ENCODE measurements at regions not wholly inside any gene's neighbourhood (a gene's known extent, or its start where the extent isn't known, plus 50 kb on each side); places are given as distances from the start of the nearest gene placed in this dataset.
A peak's percentile ranks its signal among the peaks of the same experiment; 100 is the strongest.
"Not testable (repeated sequence)": the region's sequence is repeated elsewhere in the genome, so short reads cannot be mapped to it uniquely, and the experiment has no call there.

DNA sequence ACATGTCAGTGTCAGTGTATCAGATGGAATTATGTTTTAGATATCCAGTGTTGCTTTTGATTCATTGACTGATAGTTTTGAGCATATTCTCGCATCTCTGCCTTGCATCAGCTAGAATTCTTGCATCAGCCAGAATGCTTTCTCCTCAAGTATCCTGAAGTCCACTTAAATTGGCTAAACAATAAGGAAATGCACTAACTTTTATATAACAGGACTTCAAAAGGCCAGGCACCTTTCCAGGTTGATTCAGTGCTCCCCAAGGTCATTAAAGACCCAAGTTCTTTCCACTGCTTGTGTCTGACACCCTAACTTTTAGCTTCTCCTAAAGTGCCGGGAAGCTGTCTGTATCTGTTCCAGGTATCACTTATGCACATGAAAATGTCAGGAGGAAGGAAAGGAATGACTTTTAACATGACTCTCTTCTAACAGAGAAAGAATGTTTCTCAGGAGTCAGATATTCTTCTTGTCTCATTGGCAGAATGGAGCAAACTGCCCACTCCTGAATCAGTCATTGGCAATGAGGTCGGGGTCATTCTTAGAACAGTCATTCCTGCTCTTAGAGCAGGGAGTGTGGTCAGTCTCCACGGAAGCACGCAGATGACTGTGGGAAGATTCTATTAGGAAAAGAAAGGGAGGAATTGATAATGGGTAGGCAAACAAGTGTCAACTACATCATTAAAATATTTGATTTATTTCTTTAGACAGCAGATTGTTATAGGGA lies 92.9 kb upstream of the TLL1 start:
- DNase-seq, result no peak

DNA sequence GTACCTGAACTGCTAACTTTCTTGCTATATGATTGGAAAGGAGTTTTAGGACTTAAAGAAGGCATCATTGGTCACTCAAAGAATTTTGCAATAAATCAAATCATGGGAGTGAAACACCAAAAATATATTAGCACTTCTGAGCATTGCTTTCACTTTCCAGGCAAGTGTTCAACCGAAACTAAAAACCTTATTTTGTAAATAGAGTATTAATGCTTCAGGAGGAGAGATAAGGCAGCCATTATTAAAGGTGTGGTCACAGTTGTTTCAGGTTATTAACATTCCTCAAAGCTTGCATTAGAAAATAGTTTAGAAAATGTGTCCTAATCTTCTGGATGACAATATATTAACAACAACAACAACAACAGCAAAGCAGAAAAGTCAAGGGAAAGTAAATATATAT lies 92.3 kb upstream of the TLL1 start:
- DNase-seq, result no peak

DNA sequence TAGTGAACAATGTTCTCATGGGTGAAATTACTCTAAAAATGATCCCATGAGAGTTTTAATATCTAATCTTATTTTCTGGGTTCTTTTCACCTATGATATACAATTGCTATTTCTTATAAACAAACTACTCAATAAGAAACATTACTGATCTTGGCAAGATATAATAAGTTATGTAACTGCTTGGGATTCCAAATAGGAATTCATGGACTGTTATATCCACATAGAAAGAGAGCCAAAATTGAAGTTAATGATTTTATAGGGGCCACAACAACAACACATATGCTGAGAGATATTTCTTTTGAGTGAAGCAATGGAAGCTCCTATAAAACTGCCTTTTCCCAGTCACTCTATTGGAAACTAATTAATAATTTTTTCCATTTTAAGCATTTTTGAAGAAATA lies 90.4 kb upstream of the TLL1 start:
- DNase-seq, result no peak

- DNase-seq, result no peak
Observed at GRCh38 chr4:165783626-165784025, 89.4 kb upstream of the TLL1 start.

- peak; percentile 85 for DNase-seq
Observed at GRCh38 chr4:165784672-165785071, 88.4 kb upstream of the TLL1 start.

DNA sequence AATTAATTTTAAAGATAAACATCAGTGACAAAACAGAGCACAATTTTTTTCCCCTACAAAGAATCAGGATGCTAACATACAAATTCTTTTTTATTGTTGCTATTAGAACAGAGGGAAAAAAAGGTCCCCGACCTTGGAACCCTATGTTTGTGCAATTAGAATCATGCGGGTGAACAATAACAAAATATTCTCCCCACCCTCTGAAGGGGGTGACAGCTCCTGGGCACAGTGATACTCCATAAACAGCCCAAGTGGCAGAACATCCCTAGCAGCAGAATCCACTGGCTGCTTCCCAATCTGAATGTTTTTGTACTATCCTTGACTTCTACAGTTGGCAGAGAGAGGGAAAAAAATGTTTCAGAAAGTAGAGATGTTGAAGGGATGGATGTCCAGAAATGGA lies 87.7 kb upstream of the TLL1 start:
- DNase-seq, result no peak

- no peak for DNase-seq
Observed at GRCh38 chr4:165787516-165788274, 85.3 kb upstream of the TLL1 start.

DNA sequence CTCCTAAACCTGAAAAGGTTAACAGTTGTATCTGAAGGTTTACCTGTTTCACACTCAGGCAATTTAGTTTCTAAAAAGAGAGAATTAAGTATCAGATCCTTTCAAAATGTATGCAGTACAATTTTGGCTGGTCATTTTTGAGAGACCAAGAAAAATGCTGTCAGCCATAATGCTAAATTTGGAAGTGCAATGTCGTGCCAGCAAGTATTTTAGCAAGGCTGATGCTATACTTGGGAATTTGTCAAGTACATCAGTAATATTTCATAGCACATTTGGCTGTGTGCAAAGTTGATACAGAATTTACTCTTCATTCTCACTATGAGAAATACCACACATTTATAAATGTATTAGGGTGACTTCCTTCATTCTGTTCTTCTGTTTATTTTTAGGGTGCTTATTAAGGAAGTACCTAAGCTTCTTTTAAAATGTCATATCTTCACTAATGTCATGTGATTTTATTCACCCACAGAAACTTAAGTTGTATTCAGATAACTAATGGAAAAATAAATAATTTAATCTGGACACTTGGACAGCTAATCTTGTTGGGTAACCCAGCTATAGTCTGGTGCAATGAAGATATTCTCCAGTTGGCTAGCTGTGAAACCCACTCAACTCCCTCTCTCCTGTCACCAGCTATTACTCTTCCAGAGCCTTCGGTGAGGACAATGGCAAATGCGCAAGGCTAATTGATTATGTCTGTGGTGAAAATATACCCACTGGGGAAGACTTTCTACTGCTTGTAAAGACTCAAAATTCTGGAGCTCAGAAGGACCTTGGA lies 84.2 kb upstream of the TLL1 start:
- DNase-seq, result no peak

DNA sequence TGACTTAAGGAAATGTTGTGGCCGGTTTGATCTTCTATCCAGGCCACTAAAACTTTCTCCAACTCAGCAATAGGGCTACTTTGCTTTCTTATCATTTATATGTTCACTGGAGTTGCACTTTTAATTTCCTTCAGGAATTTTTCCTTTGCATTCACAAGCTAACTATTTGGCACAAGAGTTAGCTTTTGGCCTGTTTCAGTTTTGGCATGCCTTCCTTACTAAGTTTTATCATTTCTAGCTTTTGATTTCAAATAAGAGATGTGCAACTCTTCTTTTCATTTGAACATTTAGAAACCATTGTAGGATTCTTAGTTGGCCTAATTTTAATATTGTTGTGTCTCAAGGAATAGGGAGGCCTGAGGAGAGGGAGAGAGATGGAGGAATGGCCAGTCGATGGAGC lies 79.8 kb upstream of the TLL1 start:
- no peak for DNase-seq

DNA sequence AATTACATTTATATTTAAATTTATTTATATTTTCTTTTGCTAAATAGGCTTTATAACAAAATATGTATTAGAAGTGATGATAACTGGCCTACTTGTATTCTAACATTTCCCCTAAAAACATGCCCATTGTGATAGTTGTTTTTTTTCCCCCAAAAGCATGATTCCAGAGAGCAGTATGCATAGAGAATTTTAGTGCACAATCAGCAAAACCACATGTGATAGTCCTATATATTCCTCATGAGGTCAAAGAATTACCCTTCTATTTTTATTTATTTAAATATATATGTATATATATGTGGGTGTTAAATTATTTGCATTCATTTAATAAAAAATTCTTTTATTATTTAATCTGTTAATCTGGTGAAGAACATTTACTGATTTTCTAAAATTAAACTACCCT lies 78.2 kb upstream of the TLL1 start:
- no peak for DNase-seq

- DNase-seq, result no peak
Observed at GRCh38 chr4:165799384-165799815, 73.6 kb upstream of the TLL1 start.

GRCh38 chr4:165802452-165802851 lies 70.6 kb upstream of the TLL1 start:
- DNase-seq, result no peak

DNA sequence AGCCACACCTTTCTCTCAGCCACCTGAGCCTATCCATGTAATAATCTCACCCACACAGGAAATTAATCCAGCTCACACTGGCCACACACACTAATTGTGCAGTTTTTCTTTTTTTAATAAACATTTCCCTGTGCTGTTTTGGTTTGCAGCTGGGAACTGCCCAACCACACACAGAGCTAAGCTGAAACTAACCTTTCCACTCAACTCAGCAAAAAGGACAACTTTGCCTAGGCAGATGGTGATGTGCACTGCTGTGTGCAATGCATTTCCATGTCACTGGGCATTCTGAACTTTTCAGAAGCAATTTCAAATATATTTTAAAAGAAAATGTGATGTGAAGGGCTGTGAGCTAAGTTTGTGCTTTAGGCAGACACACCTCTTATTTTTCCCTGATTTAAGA lies 70.0 kb upstream of the TLL1 start:
- DNase-seq, result no peak

GRCh38 chr4:165805406-165805805 lies 67.6 kb upstream of the TLL1 start:
- no peak for DNase-seq

DNA sequence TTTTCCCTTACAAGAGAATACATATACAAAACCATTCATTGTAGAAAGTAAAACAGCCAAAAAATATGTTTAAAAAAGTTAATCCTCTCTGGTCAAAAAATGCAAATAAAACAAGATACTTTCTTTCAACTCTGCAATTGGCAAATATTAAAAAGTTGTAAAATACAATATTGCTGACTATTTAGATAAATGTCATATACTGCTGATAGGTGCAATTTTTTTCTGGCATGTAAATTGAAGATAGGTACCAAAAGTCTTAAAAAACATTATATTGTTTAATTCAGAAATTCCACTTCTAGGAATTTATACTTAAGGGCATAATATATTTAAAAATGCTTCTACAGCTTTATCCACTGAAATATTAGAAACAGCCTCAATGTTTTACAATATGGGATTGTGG lies 66.4 kb upstream of the TLL1 start:
- no peak for DNase-seq

- DNase-seq, result no peak
Observed at GRCh38 chr4:165810726-165811125, 62.3 kb upstream of the TLL1 start.

DNA sequence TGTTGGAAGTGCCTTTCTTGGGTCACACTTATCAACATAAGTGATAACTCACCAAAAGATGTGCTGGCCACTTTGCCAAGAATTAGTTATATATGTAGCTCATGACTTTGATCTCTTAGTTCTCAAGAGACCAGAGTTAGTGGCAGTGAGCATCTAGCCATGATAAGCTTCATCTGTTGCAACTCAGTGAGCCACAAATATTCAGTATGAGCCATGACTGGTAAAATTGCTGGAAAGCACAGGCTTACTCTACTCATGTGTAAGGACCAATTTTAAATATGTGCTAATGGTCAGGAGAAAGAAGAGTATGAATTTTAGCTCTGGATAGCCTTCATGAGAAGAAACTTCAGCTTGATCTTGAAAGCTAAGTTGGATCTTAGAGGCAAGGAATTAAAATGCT lies 59.4 kb upstream of the TLL1 start:
- no peak for DNase-seq

- DNase-seq, result no peak
Observed at GRCh38 chr4:165814256-165815020, 58.6 kb upstream of the TLL1 start.

DNA sequence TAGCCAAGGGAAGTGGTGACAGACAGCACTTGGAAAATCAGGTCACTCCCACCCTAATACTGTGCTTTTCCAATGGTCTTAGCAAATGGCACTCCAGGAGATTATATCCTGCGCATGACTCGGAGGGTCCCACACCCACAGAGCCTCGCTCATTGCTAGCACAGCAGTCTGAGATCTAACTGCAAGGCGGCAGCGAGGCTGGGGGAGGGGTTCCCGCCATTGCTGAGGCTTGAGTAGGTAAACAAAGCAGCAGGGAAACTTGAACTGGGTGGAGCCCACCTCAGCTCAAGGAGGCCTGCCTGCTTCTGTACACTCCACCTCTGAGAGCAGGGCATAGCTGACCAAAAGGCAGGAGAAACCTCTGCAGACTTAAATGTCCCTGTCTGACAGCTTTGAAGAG lies 53.9 kb upstream of the TLL1 start:
- DNase-seq, result not testable (repeated sequence)

Measured in NCI-H1092 (cell line).